Upper lobe of left lung (tissue), 4 donors: ENCODE measurements at regions not wholly inside any gene's neighbourhood (a gene's known extent, or its start where the extent isn't known, plus 50 kb on each side); places are given as distances from the start of the nearest gene placed in this dataset.

Experiments
- CTCF ChIP-seq, 6 experiments: fragments of 450-650 bp in 4 of 6; fragments of 200-600 bp in 2 of 6; sonication (generic) in 2 of 6; IDR thresholded peaks; one replicate each; pipeline ENCODE4 v1.5.1; 2016 to 2019; ENCODE audit warnings: antibody characterized with exemption in 6 of 6
- POLR2A ChIP-seq, 4 donors: fragments of 450-650 bp; IDR thresholded peaks; one replicate each; pipeline ENCODE4 v1.5.1; 2016 to 2017; ENCODE audit warnings: antibody characterized with exemption in 4 of 4, mild to moderate bottlenecking in 2 of 4

GRCh38 chr14:54039311-54039710 lies 82.7 kb upstream of the BMP4 start:
- TF ChIP-seq CTCF (IDR thresholded peaks at IDR 0.05) (no peak), POLR2A (IDR thresholded peaks at IDR 0.05) (no peak)
